ENCODE measurements at regions not wholly inside any gene's neighbourhood (a gene's known extent, or its start where the extent isn't known, plus 50 kb on each side); places are given as distances from the start of the nearest gene placed in this dataset.

GRCh38 chr2:223519471-223519870, 82.7 kb downstream of the SCG2 start:
- H3K4me3 ChIP-seq (ENCODE audit: low read depth, low read length), result no peak overlapping the region
- Mint-ChIP-seq H3K4me1 (ENCODE audit: low read depth, unreplicated experiment) (no peaks in the 10 kb centered on the region), H3K9me3 (ENCODE audit: unreplicated experiment) (no peaks in the 10 kb centered on the region), H3K27ac (ENCODE audit: unreplicated experiment) (no peak overlapping the region), H3K4me3 (ENCODE audit: unreplicated experiment) (no peak overlapping the region), H3K36me3 (ENCODE audit: insufficient read depth, unreplicated experiment) (no peaks in the 10 kb centered on the region), H3K27me3 (ENCODE audit: insufficient read depth, unreplicated experiment) (peaks cover 7% of the 10 kb centered on the region)
- no peaks in the 10 kb centered on the region for H3K9me3 ChIP-seq
- no TSS peak for BruUV-seq (replicated peaks)
- no peaks in the 10 kb centered on the region for H3K4me1 ChIP-seq
- POLR2A ChIA-PET, result no interaction called here
- CTCF ChIA-PET, result no interaction called here
- TF ChIP-seq CTCF (IDR thresholded peaks at IDR 0.05; ENCODE audit: insufficient read depth in 1 of 2, low read depth in 1 of 2, low read length in 1 of 2, severe bottlenecking in 1 of 2, unreplicated experiment in 1 of 2), result no peak
- no peaks in the 10 kb centered on the region for H3K36me3 ChIP-seq (ENCODE audit: control insufficient read depth, insufficient read depth, low read length)
- DNase-seq, result no peak
- no peaks in the 10 kb centered on the region for H3K27me3 ChIP-seq (replicated peaks; ENCODE audit: control insufficient read depth, insufficient read depth, low read length)
- intact Hi-C loops (cut with micrococcal nuclease; ENCODE audit: unreplicated experiment), result no loop called here

- no peak overlapping the region for H3K4me3 Mint-ChIP-seq (ENCODE audit: unreplicated experiment)
- no peaks in the 10 kb centered on the region for H3K9me3 ChIP-seq
- ChIA-PET CTCF (no interaction called here), POLR2A (no interaction called here)
- no peak for TF ChIP-seq CTCF (IDR thresholded peaks at IDR 0.05; ENCODE audit: insufficient read depth in 1 of 2, low read depth in 1 of 2, low read length in 1 of 2, severe bottlenecking in 1 of 2, unreplicated experiment in 1 of 2)
- BruUV-seq (replicated peaks), result no TSS peak
- no peak overlapping the region for H3K4me3 ChIP-seq (ENCODE audit: low read depth, low read length)
- peaks cover 6% of the 10 kb centered on the region for H3K27me3 Mint-ChIP-seq (ENCODE audit: insufficient read depth, unreplicated experiment)
- H3K36me3 Mint-ChIP-seq (ENCODE audit: insufficient read depth, unreplicated experiment), result no peaks in the 10 kb centered on the region
- H3K4me1 ChIP-seq, result no peaks in the 10 kb centered on the region
- intact Hi-C loops (cut with micrococcal nuclease; ENCODE audit: unreplicated experiment), result no loop called here
- DNase-seq, result no peak
- H3K4me1 Mint-ChIP-seq (ENCODE audit: low read depth, unreplicated experiment), result no peaks in the 10 kb centered on the region
- H3K27me3 ChIP-seq (replicated peaks; ENCODE audit: control insufficient read depth, insufficient read depth, low read length), result no peaks in the 10 kb centered on the region
- H3K27ac Mint-ChIP-seq (ENCODE audit: unreplicated experiment), result no peak overlapping the region
- no peaks in the 10 kb centered on the region for H3K9me3 Mint-ChIP-seq (ENCODE audit: unreplicated experiment)
- H3K36me3 ChIP-seq (ENCODE audit: control insufficient read depth, insufficient read depth, low read length), result no peaks in the 10 kb centered on the region
Measured at GRCh38 chr2:223522796-223523195, 79.4 kb downstream of the SCG2 start.

GRCh38 chr2:223523551-223524001, 78.6 kb downstream of the SCG2 start:
- Histone ChIP-seq H3K36me3 (ENCODE audit: control insufficient read depth, insufficient read depth, low read length) (no peaks in the 10 kb centered on the region), H3K4me1 (no peaks in the 10 kb centered on the region), H3K27me3 (replicated peaks; ENCODE audit: control insufficient read depth, insufficient read depth, low read length) (no peaks in the 10 kb centered on the region), H3K4me3 (ENCODE audit: low read depth, low read length) (no peak overlapping the region), H3K9me3 (no peaks in the 10 kb centered on the region)
- Mint-ChIP-seq H3K27ac (ENCODE audit: unreplicated experiment) (no peak overlapping the region), H3K4me1 (ENCODE audit: low read depth, unreplicated experiment) (no peaks in the 10 kb centered on the region), H3K36me3 (ENCODE audit: insufficient read depth, unreplicated experiment) (no peaks in the 10 kb centered on the region), H3K4me3 (ENCODE audit: unreplicated experiment) (no peak overlapping the region), H3K9me3 (ENCODE audit: unreplicated experiment) (no peaks in the 10 kb centered on the region), H3K27me3 (ENCODE audit: insufficient read depth, unreplicated experiment) (peaks cover 6% of the 10 kb centered on the region)
- BruUV-seq (replicated peaks), result no TSS peak
- no peak for DNase-seq
- CTCF ChIA-PET, result no interaction called here
- TF ChIP-seq CTCF (IDR thresholded peaks at IDR 0.05; ENCODE audit: insufficient read depth in 1 of 2, low read depth in 1 of 2, low read length in 1 of 2, severe bottlenecking in 1 of 2, unreplicated experiment in 1 of 2), result no peak
- intact Hi-C loops (cut with micrococcal nuclease; ENCODE audit: unreplicated experiment), result no loop called here
- POLR2A ChIA-PET, result no interaction called here

All from Caco-2 (cell line).